GM18909 (cell line): ENCODE measurements at regions not wholly inside any gene's neighbourhood (a gene's known extent, or its start where the extent isn't known, plus 50 kb on each side); places are given as distances from the start of the nearest gene placed in this dataset.

Experiments
- ATAC-seq: cut with Tn5 transposase; IDR thresholded peaks from one replicate; pipeline ENCODE4 v1.9.1; 2021; ENCODE audit warnings: mild to moderate bottlenecking; ENCODE audit not compliant: unreplicated experiment, poor library complexity

DNA sequence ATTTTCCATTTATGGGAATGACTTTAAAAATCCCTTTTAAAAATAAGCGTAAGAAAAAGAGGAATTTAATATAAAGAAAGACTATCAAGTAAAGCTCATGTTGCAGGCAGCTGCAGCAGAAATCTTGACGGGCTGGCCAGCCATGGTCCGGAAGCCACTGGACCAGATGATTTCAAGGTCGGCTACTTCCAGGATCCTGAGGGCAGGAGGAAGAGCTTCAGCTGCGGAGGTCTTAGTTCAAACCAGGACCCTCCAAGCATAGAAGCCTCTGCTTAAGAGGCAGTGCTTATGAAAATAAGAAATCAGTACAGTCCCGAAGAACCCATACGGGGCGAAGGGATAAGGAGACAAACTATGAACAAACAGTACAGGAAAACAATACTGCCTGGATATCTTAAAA is 220.2 kb upstream of the CELF2 start:
- ATAC-seq, result no peak

- no peak for ATAC-seq
These were observed 219.4 kb upstream of the CELF2 start for GRCh38 chr10:10798102-10798863.

DNA sequence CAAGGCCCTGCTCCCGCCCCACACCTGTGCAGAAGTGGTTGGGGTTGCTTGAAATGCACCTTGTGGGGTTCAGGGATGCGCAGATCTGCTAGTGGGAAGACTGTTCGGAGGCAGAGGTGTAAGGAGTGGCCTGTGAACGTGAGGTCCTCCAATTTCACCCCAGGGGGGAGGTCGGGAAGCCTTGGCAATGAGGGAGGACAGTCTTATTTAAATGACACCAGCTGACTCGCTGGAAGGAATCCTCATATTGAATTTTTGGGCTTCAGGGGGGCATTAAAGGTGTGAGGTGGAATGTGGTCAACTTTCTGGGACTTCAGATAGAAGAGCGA is 218.8 kb upstream of the CELF2 start:
- ATAC-seq, result no peak

- ATAC-seq, result no peak
These were observed 216.7 kb upstream of the CELF2 start for GRCh38 chr10:10800961-10801360.

- no peak for ATAC-seq
These were observed 214.4 kb upstream of the CELF2 start for GRCh38 chr10:10803278-10803677.

DNA sequence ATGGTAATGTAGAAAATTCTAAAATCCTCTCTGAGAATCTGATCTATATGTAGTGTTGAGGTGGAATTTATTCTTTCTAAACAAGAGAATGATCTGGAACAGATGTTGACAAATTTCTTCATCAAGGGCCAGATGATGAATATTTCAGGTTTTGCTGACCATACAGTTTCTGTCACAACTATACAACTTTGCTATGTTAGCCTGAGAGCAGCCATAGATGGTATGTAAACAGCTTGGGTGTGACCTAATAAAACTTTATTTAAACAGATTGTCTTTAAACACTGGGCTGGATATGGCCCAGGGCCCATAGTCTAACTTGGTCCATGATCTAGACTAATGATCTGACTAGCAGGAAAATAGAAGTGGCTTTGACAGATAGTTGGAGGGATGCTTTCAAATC is 213.6 kb upstream of the CELF2 start:
- ATAC-seq, result no peak

GRCh38 chr10:10804998-10805740 is 212.5 kb upstream of the CELF2 start:
- no peak for ATAC-seq

- ATAC-seq, result no peak
These were observed 210.6 kb upstream of the CELF2 start for GRCh38 chr10:10807106-10807505.

DNA sequence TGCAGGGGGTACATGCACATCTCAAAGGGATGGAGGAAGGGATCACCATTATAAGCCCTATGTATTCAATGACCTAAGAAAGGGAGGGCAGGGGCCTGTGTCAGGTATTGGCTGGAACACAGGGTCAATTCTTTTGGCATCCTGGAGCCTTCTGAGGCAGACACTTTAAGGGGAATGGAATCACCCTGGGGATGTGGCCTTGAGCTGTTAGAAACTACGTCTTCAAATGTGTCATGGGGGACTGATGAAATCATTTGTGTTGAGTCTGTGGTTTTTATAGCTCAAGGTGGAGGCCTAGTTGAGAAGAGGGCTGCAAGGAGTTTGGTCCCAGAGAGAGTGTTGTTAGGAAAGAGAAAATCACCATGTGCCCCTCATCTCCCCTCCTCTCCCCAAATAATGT is 206.1 kb upstream of the CELF2 start:
- no peak for ATAC-seq

- ATAC-seq, result no peak
These were observed 204.0 kb upstream of the CELF2 start for GRCh38 chr10:10813656-10814055.

GRCh38 chr10:10814069-10814468 is 203.6 kb upstream of the CELF2 start:
- ATAC-seq, result no peak

- ATAC-seq, result no peak
These were observed 201.2 kb upstream of the CELF2 start for GRCh38 chr10:10816447-10816846.

- ATAC-seq, result no peak
These were observed 200.1 kb upstream of the CELF2 start for GRCh38 chr10:10817609-10818008.

DNA sequence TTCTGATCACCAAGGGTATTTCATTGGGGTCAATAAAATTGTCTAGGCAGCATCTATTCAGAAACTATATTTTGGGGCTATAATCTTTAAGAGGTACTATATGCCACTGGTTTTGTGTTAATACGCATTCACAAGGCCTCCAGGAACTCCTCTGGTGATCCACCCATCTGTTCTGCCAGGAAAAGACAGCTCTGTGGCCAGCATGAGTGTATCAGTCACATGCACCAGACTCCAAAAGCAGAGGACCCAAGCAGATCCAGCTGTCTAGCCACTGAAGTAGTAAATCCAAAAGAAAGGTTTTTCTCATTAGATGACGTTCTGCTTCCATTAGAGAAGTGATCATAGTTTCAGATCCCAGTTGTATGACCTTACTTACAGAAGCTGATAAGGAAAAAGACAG is 199.6 kb upstream of the CELF2 start:
- ATAC-seq, result no peak

GRCh38 chr10:10819206-10819856 is 198.3 kb upstream of the CELF2 start:
- ATAC-seq, result no peak

- no peak for ATAC-seq
These were observed 195.7 kb upstream of the CELF2 start for GRCh38 chr10:10821926-10822325.

DNA sequence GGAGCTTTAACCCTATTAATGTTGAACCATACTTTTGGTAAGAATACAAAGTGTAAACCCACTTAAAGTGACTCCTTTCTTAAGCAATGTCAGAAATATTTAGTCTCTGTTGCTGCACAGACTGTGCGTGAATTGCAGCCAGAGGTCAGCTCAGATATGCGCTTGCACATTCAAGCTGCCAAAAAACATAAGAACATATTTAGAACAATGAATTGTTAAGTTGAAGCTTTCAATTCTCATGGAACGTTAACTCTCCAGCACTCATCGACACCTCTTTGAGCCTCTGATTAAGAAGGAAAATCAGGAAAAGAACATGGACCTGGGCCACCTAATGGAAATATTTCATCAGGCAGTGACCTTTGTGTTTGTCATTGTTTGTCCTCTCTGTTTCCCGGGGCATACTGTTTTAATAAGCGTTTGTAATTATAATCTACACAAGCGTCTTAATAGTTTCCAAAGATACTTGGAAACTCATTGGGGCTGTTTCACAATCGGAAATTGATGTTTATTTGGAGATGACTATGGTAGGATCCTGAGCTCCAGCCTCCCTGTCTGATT is 193.0 kb upstream of the CELF2 start:
- no peak for ATAC-seq

- no peak for ATAC-seq
These were observed 191.5 kb upstream of the CELF2 start for GRCh38 chr10:10826125-10826524.

- no peak for ATAC-seq
These were observed 189.0 kb upstream of the CELF2 start for GRCh38 chr10:10828623-10829022.

DNA sequence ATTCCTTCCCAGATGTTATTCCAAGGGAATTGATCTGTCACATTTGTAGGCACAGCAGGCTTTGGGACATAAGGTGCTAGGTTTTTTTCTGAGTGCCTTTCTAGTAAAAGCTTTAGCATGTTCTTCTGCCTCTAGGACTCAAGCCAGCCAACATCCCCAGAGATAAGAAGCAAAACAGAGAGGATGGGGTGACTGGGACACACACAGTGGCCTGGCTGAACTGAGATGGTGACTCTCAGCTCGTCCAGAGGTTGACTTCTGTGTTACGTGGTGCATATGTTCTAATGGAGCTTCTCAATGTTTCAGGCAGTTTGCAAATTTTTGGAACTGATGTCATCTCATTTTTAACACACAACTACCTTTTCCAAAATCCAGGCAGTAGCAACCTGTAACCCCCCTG is 188.1 kb upstream of the CELF2 start:
- ATAC-seq, result no peak

DNA sequence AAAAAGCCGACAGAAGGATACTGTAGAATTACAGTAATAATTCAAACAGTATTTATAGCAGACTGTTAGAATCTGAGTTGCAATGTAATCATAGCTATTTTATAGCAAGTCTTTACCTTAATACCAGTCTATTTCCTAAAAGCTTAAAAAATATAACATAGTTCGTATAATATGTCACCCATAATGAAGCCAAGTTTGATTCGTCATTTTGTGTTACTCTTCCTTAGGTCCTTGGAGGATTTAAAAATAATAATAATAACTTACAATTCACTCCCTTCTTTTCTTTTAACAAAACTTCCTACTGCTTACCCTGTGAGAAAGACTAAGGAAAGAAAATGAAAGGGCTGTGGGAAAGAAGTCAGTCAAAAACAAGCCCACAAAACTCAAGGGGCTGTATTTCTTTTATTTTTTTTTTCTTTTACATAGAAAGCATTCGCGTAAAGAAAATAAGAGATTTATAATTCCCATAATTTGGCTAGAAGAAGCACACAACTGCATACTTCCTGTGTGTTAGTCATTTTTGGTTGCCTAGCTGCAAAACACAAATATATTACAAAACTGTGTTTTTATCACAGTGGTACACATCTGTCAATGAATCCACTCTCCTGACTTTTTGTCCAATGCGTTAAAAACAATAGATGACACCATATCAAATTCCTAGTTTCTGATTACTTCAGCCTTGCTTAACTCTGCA is 187.2 kb upstream of the CELF2 start:
- no peak for ATAC-seq
